HG03139 (cell line): ENCODE measurements at regions not wholly inside any gene's neighbourhood (a gene's known extent, or its start where the extent isn't known, plus 50 kb on each side); places are given as distances from the start of the nearest gene placed in this dataset.

ENCODE experiments used
- ATAC-seq: cut with Tn5 transposase; IDR thresholded peaks from one replicate; pipeline ENCODE4 v1.9.1; 2021; ENCODE audit not compliant: unreplicated experiment

DNA sequence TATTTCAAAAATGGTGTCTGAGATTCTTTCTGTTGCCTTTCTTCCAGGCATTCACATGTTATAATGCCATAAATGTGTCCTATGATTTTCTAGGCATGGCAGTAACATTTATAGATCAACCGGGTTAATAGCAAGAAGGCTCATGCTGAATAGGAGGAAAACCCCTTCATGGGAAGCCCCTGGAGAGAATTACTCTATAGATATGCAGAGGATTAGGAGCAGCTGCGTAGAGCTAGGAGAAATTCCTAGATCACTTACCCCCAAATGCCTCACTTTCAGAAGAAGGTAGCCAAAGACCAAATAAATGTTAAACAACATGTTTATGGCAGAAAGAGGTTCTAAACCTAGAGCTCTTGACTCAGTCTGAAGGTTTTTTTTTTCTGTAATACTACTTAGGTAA, 153.4 kb upstream of the CTNNA2 start:
- ATAC-seq, result no peak

- no peak for ATAC-seq
Observed at GRCh38 chr2:79355569-79355968, 157.3 kb upstream of the CTNNA2 start.

- ATAC-seq, result no peak
Observed at GRCh38 chr2:79327460-79327859, 167.9 kb upstream of the REG3A start.

DNA sequence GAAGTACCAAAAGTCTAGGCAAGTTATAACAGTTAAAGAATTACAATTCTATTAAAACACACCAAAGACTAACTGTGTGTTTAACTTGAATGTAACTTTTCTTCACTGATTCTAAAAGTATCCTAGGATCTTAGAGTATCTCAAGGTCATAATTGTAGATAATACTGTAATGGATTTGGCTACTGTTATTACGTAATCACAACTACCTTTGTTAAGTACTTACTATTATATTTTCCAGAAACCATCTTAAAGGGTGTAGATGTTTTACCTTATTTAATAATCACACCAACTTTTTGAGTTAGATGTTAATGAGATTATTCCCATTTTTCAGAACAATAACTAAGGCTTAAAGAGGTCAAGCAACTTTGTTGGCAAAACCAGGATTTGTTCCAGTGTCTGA, 161.3 kb upstream of the REG3A start:
- no peak for ATAC-seq

GRCh38 chr2:79294994-79295393, 135.4 kb upstream of the REG3A start:
- no peak for ATAC-seq

DNA sequence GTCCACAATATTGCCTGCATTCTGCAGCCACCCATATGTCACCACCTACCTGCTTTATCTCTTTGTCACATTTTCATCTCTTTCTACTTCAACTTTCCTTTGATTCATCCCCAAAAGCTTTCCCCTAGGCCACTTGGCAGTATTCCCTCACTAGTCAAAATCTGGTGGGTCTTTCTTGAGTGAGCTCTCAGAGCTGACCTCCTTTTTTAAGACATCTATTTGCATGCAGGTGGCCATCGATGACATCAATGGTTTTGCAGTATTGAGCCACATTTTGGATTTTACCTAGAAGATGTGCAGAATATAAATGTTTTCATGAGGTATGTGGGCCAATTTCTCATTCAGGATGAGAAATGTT, 133.4 kb upstream of the REG3A start:
- ATAC-seq, result no peak

DNA sequence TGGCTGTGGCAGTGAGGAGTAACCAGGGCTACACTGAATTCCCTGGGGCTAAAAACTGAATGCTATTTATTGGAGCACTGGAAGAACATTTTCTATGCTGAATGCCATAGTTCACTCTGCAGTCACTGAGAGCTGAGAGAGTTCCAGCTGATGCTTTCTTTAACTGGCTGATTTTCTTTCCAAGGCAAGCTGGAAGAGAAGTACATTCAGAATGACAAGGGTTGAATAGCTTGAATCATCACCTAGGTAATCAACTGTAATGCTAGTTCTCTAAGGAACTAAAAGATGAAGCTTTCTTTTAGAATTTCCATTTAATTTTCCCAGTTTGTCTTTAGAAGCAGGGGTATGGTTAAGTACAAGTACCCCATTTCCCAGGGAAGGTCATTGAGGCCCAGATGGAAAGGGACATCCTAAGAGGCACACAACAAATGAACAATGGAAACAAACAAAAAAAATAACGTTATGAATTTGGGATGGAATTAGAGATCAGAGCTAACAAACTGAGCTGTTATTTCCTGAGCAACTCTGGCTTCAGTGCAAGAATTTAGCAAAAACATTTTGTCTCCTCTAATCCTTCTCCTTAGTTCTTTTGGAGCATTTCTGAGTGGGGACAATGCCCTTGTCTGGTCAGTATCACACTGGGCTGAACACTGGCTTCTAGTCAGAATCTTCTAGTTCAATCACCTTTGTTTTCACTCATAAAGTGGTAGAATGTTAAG, 132.8 kb upstream of the REG3A start:
- no peak for ATAC-seq

GRCh38 chr2:79275863-79276262, 116.3 kb upstream of the REG3A start:
- no peak for ATAC-seq

DNA sequence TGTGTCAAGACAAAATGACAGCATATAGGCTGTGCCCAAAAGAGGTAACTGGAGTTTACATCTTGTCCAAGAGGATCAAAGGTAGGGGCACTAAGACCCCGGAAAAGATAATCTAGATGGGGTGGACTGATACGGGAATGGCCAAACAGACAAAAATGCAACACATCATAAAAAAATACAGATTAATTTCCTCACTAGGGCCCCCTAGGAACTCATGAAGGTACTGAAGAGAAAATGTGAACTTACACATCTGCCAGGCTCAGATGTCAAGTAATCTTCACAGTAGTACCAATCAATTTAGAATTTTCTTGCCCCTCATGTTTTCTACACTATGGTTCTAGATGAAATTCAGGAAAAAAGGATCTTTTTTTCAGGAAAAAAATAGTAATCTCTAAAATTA, 115.6 kb upstream of the REG3A start:
- ATAC-seq, result no peak

DNA sequence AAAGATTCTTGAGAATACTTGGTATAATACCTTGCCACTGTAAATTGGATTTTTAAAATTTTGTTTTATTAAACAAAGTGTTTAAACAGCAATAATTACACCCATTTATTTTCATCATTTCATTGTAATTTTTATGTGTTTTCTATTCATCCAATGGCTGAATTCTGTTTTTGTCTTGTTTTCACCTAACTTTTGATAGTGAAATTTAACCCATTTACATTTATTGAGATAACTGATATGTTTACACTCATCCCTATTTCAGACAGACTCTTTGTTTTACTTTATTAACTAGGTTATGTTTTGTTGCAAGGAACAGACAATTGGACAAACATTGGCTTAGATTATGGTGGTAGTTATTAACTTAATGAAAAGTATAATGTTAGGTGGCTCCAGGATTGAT, 113.1 kb upstream of the REG3A start:
- no peak for ATAC-seq

DNA sequence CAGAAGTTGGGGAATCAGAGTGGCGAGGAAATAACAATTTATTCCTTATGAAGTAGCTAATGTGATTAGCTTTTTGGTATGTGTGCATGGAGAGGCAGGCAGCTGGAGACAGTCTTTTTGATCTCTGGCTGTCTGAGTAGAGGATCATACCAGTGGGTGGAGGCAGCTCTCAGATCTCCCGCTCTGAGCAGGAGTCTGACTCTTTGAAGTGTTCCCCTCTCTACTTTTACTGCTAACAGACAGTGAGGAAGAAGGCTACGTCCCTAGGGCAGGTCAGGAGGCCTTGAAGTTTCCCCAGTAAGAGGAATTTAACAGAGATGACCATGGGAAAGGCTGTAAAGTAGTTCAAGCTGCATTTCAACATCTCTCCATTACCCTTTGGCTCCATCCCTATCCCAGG, 111.9 kb upstream of the REG3A start:
- ATAC-seq, result no peak

GRCh38 chr2:79260848-79261247, 101.3 kb upstream of the REG3A start:
- ATAC-seq, result no peak

DNA sequence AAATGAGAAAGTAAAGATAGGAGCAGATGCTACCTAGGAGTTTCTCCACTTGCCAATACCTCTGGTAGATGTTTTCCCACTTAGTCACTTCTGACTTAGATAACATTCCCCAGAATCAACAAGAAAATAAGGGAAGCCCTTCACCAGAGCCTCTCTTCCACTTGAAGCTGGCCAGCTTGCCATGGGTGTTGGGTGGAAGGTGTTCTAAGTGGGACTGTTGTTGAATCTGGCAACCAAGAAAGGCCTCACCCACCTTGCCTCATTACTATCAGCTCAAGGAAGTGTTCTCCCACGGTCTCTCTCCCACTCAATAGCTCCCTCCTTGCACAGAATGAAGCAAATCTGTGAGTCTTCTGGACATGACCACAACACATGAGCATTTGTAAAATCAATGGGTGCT, 100.4 kb upstream of the REG3A start:
- ATAC-seq, result no peak

DNA sequence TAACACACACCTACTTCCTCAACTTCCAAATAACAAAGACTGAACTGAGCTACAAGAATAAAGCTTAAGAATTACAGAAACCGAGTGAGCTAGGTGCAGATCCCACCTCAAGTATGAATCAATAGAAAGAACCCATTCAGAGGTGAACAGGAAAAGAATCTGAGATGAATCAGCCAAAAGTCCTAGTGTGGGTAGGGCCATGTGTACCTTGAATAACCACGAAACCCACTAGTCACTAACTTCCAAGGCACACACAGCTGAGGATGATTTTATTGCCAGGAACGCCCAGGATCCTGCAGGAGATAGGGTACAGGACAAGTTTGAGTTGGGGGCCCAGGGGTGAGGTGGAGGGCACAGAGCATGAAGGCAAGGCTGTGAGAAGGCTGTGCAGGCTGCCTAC, 99.7 kb upstream of the REG3A start:
- no peak for ATAC-seq

- ATAC-seq, result no peak
Observed at GRCh38 chr2:79253243-79253774, 93.8 kb upstream of the REG3A start.

GRCh38 chr2:79250656-79251055, 91.1 kb upstream of the REG3A start:
- no peak for ATAC-seq

- ATAC-seq, result no peak
Observed at GRCh38 chr2:79248776-79249175, 89.2 kb upstream of the REG3A start.

DNA sequence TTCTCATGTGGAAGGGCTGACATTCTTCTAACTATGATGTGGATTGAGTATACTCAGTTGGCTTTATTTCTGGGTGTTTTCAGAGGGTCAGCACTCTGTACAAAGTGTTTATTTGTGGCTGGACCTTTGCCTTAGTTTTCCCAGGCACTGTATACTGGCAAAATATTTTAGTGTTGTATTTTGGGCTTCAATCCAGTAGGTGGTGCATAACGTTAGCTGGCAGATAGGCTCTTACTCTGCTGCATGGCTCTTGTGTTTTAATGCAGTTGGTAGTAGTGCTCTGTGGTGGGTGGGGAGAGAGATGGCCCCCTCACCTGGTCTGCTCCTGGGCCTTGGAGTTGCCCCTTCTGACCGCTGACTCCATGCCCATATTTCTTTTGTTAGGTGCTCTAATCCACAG, 75.6 kb upstream of the REG3A start:
- no peak for ATAC-seq

DNA sequence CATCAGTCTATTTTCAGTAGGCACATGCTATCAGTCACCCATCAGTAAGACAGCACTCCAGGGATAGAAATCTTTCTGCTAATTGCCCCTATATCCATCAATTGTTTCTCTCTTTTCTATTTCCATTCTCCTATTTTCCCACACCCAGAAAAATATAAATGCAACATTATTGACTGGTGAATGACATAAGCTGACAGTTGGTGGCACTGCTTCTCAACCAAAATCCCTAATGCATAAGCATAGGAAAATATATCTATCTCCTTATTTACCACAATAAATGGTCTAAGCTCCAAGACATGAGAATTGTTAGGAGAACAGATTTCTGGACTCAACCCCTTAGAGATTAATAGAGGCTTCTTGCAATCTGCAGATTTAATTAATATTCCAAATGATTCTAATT, 64.0 kb upstream of the REG3A start:
- ATAC-seq, result no peak

DNA sequence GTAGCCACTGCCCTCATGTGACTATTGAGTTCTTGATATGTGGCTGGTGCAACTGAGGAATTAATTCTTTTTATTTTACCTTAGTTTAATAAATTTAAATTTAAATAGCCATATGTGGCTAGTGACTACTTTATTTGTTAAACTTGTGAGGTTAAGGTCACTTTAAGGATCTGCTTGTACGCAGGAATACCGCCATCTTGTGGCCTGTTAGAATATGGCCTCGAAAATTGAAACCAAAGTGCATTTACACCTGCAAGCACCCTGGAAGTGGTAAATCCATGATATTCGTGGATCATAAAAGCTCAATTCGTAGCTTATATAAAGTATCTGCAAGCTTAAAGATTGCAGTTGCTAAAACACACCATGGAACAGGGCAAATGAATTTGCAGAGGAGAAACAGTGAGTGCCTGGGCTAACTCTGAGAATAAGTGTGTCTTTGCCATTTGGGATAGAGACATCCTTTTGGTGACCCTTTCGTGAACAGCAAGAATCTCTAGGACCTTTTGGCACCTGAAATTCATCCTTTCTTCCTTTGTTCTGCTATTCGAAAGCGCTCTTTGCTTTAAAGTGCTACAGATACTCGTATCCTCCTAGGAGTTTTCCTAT, 59.9 kb upstream of the REG3A start:
- ATAC-seq, result peak; percentile 67

GRCh38 chr2:79210274-79210917, 50.8 kb upstream of the REG3A start:
- ATAC-seq, result no peak
